ENCODE measurements at regions not wholly inside any gene's neighbourhood (a gene's known extent, or its start where the extent isn't known, plus 50 kb on each side); places are given as distances from the start of the nearest gene placed in this dataset.

GRCh38 chr7:84684836-84685480 is 490.4 kb upstream of the SEMA3A start:
- Histone ChIP-seq H3K9me3 (ENCODE audit: low read length) (no peaks in the 10 kb centered on the region), H4K20me1 (ENCODE audit: low read length) (no peaks in the 10 kb centered on the region), H3K9me2 (replicated peaks; ENCODE audit: low read length) (no peaks in the 10 kb centered on the region), H3K4me2 (ENCODE audit: low read length) (no peak overlapping the region), H3F3A (ENCODE audit: low read length, unreplicated experiment) (no peaks in the 10 kb centered on the region), H3K27me3 (ENCODE audit: low read length) (no peaks in the 10 kb centered on the region), H2AFZ (ENCODE audit: low read length) (no peak overlapping the region), H3K27ac (ENCODE audit: low read length) (no peak overlapping the region), H3K4me1 (ENCODE audit: insufficient read depth, low read length) (no peaks in the 10 kb centered on the region), H3K79me2 (ENCODE audit: low read length) (no peaks in the 10 kb centered on the region), H3K9ac (ENCODE audit: low read length) (no peak overlapping the region), H3K36me3 (ENCODE audit: low read depth, low read length) (no peaks in the 10 kb centered on the region), H3K4me3 (ENCODE audit: low read length) (no peak overlapping the region)
- no peak for TF ChIP-seq CTCF (conservative IDR thresholded peaks at IDR 0.05; ENCODE audit: low read depth, low read length)
- intact Hi-C loops (cut with micrococcal nuclease): no loop called here
- ChIA-PET POLR2A (ENCODE audit: unreplicated experiment) (no interaction called here), CTCF (no interaction called here)
- no peak for ATAC-seq
- BruUV-seq (replicated peaks): no TSS peak
- DNase-seq: no peak

- Histone ChIP-seq H3K27me3 (ENCODE audit: low read length) (no peaks in the 10 kb centered on the region), H3K4me3 (ENCODE audit: low read length) (no peak overlapping the region), H3K4me2 (ENCODE audit: low read length) (no peak overlapping the region), H3K27ac (ENCODE audit: low read length) (no peak overlapping the region), H4K20me1 (ENCODE audit: low read length) (no peaks in the 10 kb centered on the region), H3F3A (ENCODE audit: low read length, unreplicated experiment) (no peaks in the 10 kb centered on the region), H2AFZ (ENCODE audit: low read length) (no peak overlapping the region), H3K9ac (ENCODE audit: low read length) (no peak overlapping the region), H3K79me2 (ENCODE audit: low read length) (no peaks in the 10 kb centered on the region), H3K4me1 (ENCODE audit: insufficient read depth, low read length) (no peaks in the 10 kb centered on the region), H3K9me3 (ENCODE audit: low read length) (no peaks in the 10 kb centered on the region), H3K36me3 (ENCODE audit: low read depth, low read length) (no peaks in the 10 kb centered on the region), H3K9me2 (replicated peaks; ENCODE audit: low read length) (no peaks in the 10 kb centered on the region)
- ChIA-PET CTCF (no interaction called here), POLR2A (ENCODE audit: unreplicated experiment) (no interaction called here)
- intact Hi-C loops (cut with micrococcal nuclease): no loop called here
- ATAC-seq (no peak), DNase-seq (no peak)
- BruUV-seq (replicated peaks): no TSS peak
- TF ChIP-seq EZH2 (IDR thresholded peaks at IDR 0.05; ENCODE audit: low read length, unreplicated experiment) (no peak), CTCF (conservative IDR thresholded peaks at IDR 0.05; ENCODE audit: low read depth, low read length) (no peak), EZH2phosphoT487 (IDR thresholded peaks at IDR 0.05; ENCODE audit: borderline replicate concordance, low read length) (no peak)
Measured at GRCh38 chr7:84682543-84682942, 488.0 kb upstream of the SEMA3A start.

GRCh38 chr7:84678841-84679240 is 484.3 kb upstream of the SEMA3A start:
- BruUV-seq (replicated peaks): no TSS peak
- CTCF ChIA-PET: no interaction called here

More at GRCh38 chr7:84678841-84679240, 484.3 kb upstream of the SEMA3A start:
- H3K79me2 ChIP-seq (ENCODE audit: low read length): no peaks in the 10 kb centered on the region
- no peak for DNase-seq
- no peaks in the 10 kb centered on the region for H3K36me3 ChIP-seq (ENCODE audit: low read depth, low read length)
- no peaks in the 10 kb centered on the region for H3K9me3 ChIP-seq (ENCODE audit: low read length)
- no peaks in the 10 kb centered on the region for H3K27me3 ChIP-seq (ENCODE audit: low read length)
- H3F3A ChIP-seq (ENCODE audit: low read length, unreplicated experiment): no peaks in the 10 kb centered on the region
- H3K4me2 ChIP-seq (ENCODE audit: low read length): no peak overlapping the region
- POLR2A ChIA-PET (ENCODE audit: unreplicated experiment): no interaction called here
- ATAC-seq: no peak
- H3K27ac ChIP-seq (ENCODE audit: low read length): no peak overlapping the region
- H4K20me1 ChIP-seq (ENCODE audit: low read length): no peaks in the 10 kb centered on the region
- intact Hi-C loops (cut with micrococcal nuclease): no loop called here
- 0 out of 2 replicates have a peak, but pooled peaks cover 6% of the 10 kb centered on the region for H3K4me1 ChIP-seq (ENCODE audit: insufficient read depth, low read length)
- H2AFZ ChIP-seq (ENCODE audit: low read length): no peak overlapping the region
- H3K9ac ChIP-seq (ENCODE audit: low read length): no peak overlapping the region
- no peak overlapping the region for H3K4me3 ChIP-seq (ENCODE audit: low read length)
- no peaks in the 10 kb centered on the region for H3K9me2 ChIP-seq (replicated peaks; ENCODE audit: low read length)
- TF ChIP-seq CTCF (conservative IDR thresholded peaks at IDR 0.05; ENCODE audit: low read depth, low read length) (no peak), EZH2phosphoT487 (IDR thresholded peaks at IDR 0.05; ENCODE audit: borderline replicate concordance, low read length) (no peak), EZH2 (IDR thresholded peaks at IDR 0.05; ENCODE audit: low read length, unreplicated experiment) (no peak)

Data from PC-3 (cell line).